ENCODE measurements at regions not wholly inside any gene's neighbourhood (a gene's known extent, or its start where the extent isn't known, plus 50 kb on each side); places are given as distances from the start of the nearest gene placed in this dataset.

DNA sequence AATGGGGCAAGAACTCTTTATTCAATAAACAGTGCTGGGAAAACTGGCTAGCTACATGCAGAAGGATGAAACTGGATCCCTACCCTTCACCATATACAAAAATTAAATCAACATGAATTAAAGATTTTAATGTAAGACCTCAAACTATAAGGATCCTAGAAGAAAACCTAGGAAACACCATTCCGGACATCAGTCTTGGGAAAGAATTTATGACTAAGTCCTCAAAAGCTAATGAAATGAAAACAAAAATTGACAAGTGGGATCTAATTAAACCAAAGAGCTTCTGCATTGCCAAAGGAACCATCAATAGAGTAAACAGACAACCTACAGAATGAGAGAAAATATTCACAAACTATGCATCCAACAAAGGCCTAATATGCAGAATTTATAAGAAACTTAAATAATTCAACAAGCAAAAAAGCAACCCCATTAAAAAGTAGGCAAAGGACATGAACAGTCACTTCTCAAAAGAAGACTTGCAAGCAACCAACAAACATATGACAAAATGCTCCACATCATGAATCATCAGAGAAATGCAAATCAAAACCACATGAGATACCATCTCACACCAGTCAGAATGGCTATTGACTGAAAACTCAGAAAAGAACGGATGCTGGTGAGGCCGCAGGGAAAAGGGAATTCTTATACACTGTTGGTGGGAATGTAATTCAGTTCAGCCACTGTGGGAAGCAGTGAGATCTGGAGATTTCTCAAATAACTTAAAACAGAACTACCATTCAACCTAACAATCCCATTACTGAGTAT, 104.3 kb upstream of the MAP3K1 start:
- no peak overlapping the region for H3K9ac ChIP-seq (ENCODE audit: low read depth, low read length, poor library complexity, severe bottlenecking)
- no peak overlapping the region for H2AFZ ChIP-seq (ENCODE audit: low read length)
- H3F3A ChIP-seq (ENCODE audit: low read depth) = no peaks in the 10 kb centered on the region
- H3K9me2 ChIP-seq (replicated peaks; ENCODE audit: low read depth, low read length) = no peaks in the 10 kb centered on the region
- no peaks in the 10 kb centered on the region for H3K4me1 ChIP-seq (ENCODE audit: insufficient read depth, low read length, poor library complexity, severe bottlenecking)
- no peak overlapping the region for H3K4me3 ChIP-seq (ENCODE audit: low read length, poor library complexity, severe bottlenecking)
- no peaks in the 10 kb centered on the region for H3K36me3 ChIP-seq (ENCODE audit: insufficient read depth, low read length)
- no peak overlapping the region for H3K4me2 ChIP-seq (ENCODE audit: low read depth, low read length, poor library complexity, severe bottlenecking)
- peaks cover 3% of the 10 kb centered on the region; the same call in 1 of the 2 replicates for H3K9me3 ChIP-seq (ENCODE audit: insufficient read depth, low read depth, low read length)
- no peaks in the 10 kb centered on the region for H4K20me1 ChIP-seq (ENCODE audit: insufficient read depth, low read length, poor library complexity, severe bottlenecking)
- no peaks in the 10 kb centered on the region for H3K27me3 ChIP-seq (ENCODE audit: insufficient read depth, low read length, poor library complexity, severe bottlenecking)
- H3K79me2 ChIP-seq (ENCODE audit: insufficient read depth, low read length) = no peaks in the 10 kb centered on the region
- TF ChIP-seq, protein P1, sequence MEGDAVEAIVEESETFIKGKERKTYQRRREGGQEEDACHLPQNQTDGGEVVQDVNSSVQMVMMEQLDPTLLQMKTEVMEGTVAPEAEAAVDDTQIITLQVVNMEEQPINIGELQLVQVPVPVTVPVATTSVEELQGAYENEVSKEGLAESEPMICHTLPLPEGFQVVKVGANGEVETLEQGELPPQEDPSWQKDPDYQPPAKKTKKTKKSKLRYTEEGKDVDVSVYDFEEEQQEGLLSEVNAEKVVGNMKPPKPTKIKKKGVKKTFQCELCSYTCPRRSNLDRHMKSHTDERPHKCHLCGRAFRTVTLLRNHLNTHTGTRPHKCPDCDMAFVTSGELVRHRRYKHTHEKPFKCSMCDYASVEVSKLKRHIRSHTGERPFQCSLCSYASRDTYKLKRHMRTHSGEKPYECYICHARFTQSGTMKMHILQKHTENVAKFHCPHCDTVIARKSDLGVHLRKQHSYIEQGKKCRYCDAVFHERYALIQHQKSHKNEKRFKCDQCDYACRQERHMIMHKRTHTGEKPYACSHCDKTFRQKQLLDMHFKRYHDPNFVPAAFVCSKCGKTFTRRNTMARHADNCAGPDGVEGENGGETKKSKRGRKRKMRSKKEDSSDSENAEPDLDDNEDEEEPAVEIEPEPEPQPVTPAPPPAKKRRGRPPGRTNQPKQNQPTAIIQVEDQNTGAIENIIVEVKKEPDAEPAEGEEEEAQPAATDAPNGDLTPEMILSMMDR (conservative IDR thresholded peaks at IDR 0.05; ENCODE audit: low read length) = no peak
- no peak for TF ChIP-seq EZH2phosphoT487 (IDR thresholded peaks at IDR 0.05; ENCODE audit: borderline replicate concordance)

DNA sequence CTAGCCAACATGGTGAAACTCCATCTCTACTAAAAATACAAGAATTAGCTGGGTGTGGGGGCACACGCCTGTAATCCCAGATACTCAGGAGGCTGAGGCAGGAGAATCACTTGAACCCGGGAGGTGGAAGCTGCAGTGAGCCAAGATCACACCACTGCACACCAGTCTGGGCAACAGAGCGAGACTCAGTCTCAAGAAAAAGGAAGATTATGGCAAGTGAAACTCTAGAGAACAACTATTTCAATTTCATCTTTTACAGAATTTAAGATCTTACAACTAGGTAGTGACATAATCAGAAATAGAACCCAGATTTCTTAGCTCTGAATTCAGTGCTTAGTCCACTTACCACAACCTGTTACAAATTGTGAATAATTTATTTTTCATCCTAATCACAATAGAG, 108.8 kb upstream of the MAP3K1 start:
- H3K36me3 ChIP-seq (ENCODE audit: insufficient read depth, low read length) = no peaks in the 10 kb centered on the region
- no peaks in the 10 kb centered on the region for H4K20me1 ChIP-seq (ENCODE audit: insufficient read depth, low read length, poor library complexity, severe bottlenecking)
- H3K27me3 ChIP-seq (ENCODE audit: insufficient read depth, low read length, poor library complexity, severe bottlenecking) = no peaks in the 10 kb centered on the region
- no peak for TF ChIP-seq EZH2phosphoT487 (IDR thresholded peaks at IDR 0.05; ENCODE audit: borderline replicate concordance)
- TF ChIP-seq, protein P1 (conservative IDR thresholded peaks at IDR 0.05; ENCODE audit: low read length) = no peak
- H3K4me2 ChIP-seq (ENCODE audit: low read depth, low read length, poor library complexity, severe bottlenecking) = no peak overlapping the region
- no peaks in the 10 kb centered on the region for H3K79me2 ChIP-seq (ENCODE audit: insufficient read depth, low read length)
- no peak overlapping the region for H3K4me3 ChIP-seq (ENCODE audit: low read length, poor library complexity, severe bottlenecking)
- no peaks in the 10 kb centered on the region for H3K9me2 ChIP-seq (replicated peaks; ENCODE audit: low read depth, low read length)
- no peaks in the 10 kb centered on the region for H3F3A ChIP-seq (ENCODE audit: low read depth)
- H3K4me1 ChIP-seq (ENCODE audit: insufficient read depth, low read length, poor library complexity, severe bottlenecking) = no peaks in the 10 kb centered on the region
- H2AFZ ChIP-seq (ENCODE audit: low read length) = no peak overlapping the region
- peaks cover 3% of the 10 kb centered on the region; the same call in 1 of the 2 replicates for H3K9me3 ChIP-seq (ENCODE audit: insufficient read depth, low read depth, low read length)
- H3K9ac ChIP-seq (ENCODE audit: low read depth, low read length, poor library complexity, severe bottlenecking) = no peak overlapping the region

- Histone ChIP-seq H3K4me3 (ENCODE audit: low read length, poor library complexity, severe bottlenecking) (no peak overlapping the region), H3K4me2 (ENCODE audit: low read depth, low read length, poor library complexity, severe bottlenecking) (no peak overlapping the region), H3K9me2 (replicated peaks; ENCODE audit: low read depth, low read length) (no peaks in the 10 kb centered on the region), H3K27me3 (ENCODE audit: insufficient read depth, low read length, poor library complexity, severe bottlenecking) (no peaks in the 10 kb centered on the region), H3K4me1 (ENCODE audit: insufficient read depth, low read length, poor library complexity, severe bottlenecking) (peaks cover 12% of the 10 kb centered on the region), H2AFZ (ENCODE audit: low read length) (no peak overlapping the region), H3K9ac (ENCODE audit: low read depth, low read length, poor library complexity, severe bottlenecking) (no peak overlapping the region), H3F3A (ENCODE audit: low read depth) (no peaks in the 10 kb centered on the region), H3K9me3 (ENCODE audit: insufficient read depth, low read depth, low read length) (no peaks in the 10 kb centered on the region), H3K79me2 (ENCODE audit: insufficient read depth, low read length) (no peaks in the 10 kb centered on the region), H3K36me3 (ENCODE audit: insufficient read depth, low read length) (no peaks in the 10 kb centered on the region), H4K20me1 (ENCODE audit: insufficient read depth, low read length, poor library complexity, severe bottlenecking) (no peaks in the 10 kb centered on the region)
- TF ChIP-seq, protein P1 (conservative IDR thresholded peaks at IDR 0.05; ENCODE audit: low read length) = no peak
- no peak for TF ChIP-seq EZH2phosphoT487 (IDR thresholded peaks at IDR 0.05; ENCODE audit: borderline replicate concordance)
Observed at GRCh38 chr5:56705217-56705616, 110.1 kb upstream of the MAP3K1 start.

All from Loucy (cell line).